IMR-90 (cell line): ENCODE measurements at regions not wholly inside any gene's neighbourhood (a gene's known extent, or its start where the extent isn't known, plus 50 kb on each side); places are given as distances from the start of the nearest gene placed in this dataset.

Source experiments
- ATAC-seq: fragments of 200-7000 bp; cut with Tn5 transposase; 2 replicates; pipeline ENCODE4 v1.9.1; 2020; ENCODE audit warnings: low read depth, mild to moderate bottlenecking, moderate library complexity
- BruUV-seq: library from RNA; stranded (reverse); fragments of 400-500 nt; replicated peaks from 2 replicates; lab custom pipeline; 2021; lab: Mats Ljungman, UMichigan
- CTCF ChIA-PET: fragments of 300-600 bp; formaldehyde crosslinking; extraction: SDS; loops from one replicate; lab custom pipeline; 2021; ENCODE audit warnings: antibody characterized with exemption; lab: Yijun Ruan, JAX
- POLR2A ChIA-PET: fragments of 300-600 bp; sonication (Branson Sonifier 250); formaldehyde crosslinking; loops from one replicate; lab custom pipeline; 2022; ENCODE audit warnings: antibody characterized with exemption; ENCODE audit not compliant: unreplicated experiment; lab: Charles Lee
- DNase-seq: peaks from one replicate; pipeline ENCODE4 v3.0.0; 2013
- H2AFZ ChIP-seq: replicated peaks from 2 replicates; pipeline ENCODE3; 2013; ENCODE audit warnings: low read length, mild to moderate bottlenecking; ENCODE audit not compliant: poor library complexity
- H2AK5ac ChIP-seq: 2 replicates; pipeline ENCODE4 v1.6.1; 2013; ENCODE audit warnings: low read depth, low read length, inconsistent platforms
- H2AK9ac ChIP-seq: replicated peaks from 2 replicates; pipeline ENCODE3; 2013; ENCODE audit warnings: mild to moderate bottlenecking, low read depth, low read length, moderate library complexity; ENCODE audit not compliant: poor library complexity
- H2BK120ac ChIP-seq: 2 replicates; pipeline ENCODE4 v1.6.1; 2013; ENCODE audit warnings: low read depth, low read length, inconsistent platforms
- H2BK15ac ChIP-seq: 3 replicates; pipeline ENCODE4 v1.6.1; 2013; ENCODE audit warnings: low read depth, low read length, inconsistent platforms
- H2BK20ac ChIP-seq: 2 replicates; pipeline ENCODE4 v1.6.1; 2013; ENCODE audit warnings: low read depth, mild to moderate bottlenecking, inconsistent platforms, low read length, moderate library complexity
- H2BK5ac ChIP-seq: 2 replicates; pipeline ENCODE4 v1.6.1; 2013; ENCODE audit warnings: mild to moderate bottlenecking, low read depth, low read length, inconsistent platforms; ENCODE audit not compliant: poor library complexity, severe bottlenecking
- H3K14ac ChIP-seq: replicated peaks from 2 replicates; pipeline ENCODE4 v1.6.1; 2013; ENCODE audit warnings: low read depth, low read length, inconsistent platforms
- H3K18ac ChIP-seq: 2 replicates; pipeline ENCODE4 v1.6.1; 2013; ENCODE audit warnings: low read depth, low read length, control low read depth
- H3K23ac ChIP-seq: 2 replicates; pipeline ENCODE4 v1.6.1; 2013; ENCODE audit warnings: low read depth, low read length, inconsistent platforms
- H3K27ac ChIP-seq: 2 replicates; pipeline ENCODE4 v1.5.1; 2013; ENCODE audit warnings: mild to moderate bottlenecking, control low read depth, low read length; ENCODE audit not compliant: insufficient read depth
- H3K27me3 ChIP-seq: 2 replicates; pipeline ENCODE4 v1.6.1; 2013; ENCODE audit warnings: low read length; ENCODE audit not compliant: control insufficient read depth, insufficient read depth
- H3K36me3 ChIP-seq: 2 replicates; pipeline ENCODE4 v1.6.1; 2013; ENCODE audit warnings: low read length, mixed read lengths; ENCODE audit not compliant: control insufficient read depth, insufficient read depth
- H3K4ac ChIP-seq: 2 replicates; pipeline ENCODE4 v1.6.1; 2013; ENCODE audit warnings: low read depth, low read length, inconsistent platforms
- H3K4me1 ChIP-seq: 2 replicates; pipeline ENCODE4 v1.6.1; 2013; ENCODE audit warnings: low read length, mixed read lengths; ENCODE audit not compliant: control insufficient read depth, insufficient read depth
- H3K4me2 ChIP-seq: 2 replicates; pipeline ENCODE4 v1.6.1; 2013; ENCODE audit warnings: low read depth, mild to moderate bottlenecking, control low read depth, low read length, moderate library complexity
- H3K4me3 ChIP-seq: 2 replicates; pipeline ENCODE4 v1.5.1; 2013; ENCODE audit warnings: low read depth, mild to moderate bottlenecking, control low read depth, low read length, moderate library complexity; ENCODE audit not compliant: insufficient read depth
- H3K56ac ChIP-seq: 2 replicates; pipeline ENCODE4 v1.6.1; 2013; ENCODE audit warnings: low read length, inconsistent platforms; ENCODE audit not compliant: insufficient read depth; ENCODE audit errors: extremely low read depth
- H3K79me1 ChIP-seq, 2 experiments: 2 replicates each; pipeline ENCODE4 v1.6.1; 2013; ENCODE audit warnings: low read length in 2 of 2, inconsistent platforms in 1 of 2, low read depth in 1 of 2
- H3K9ac ChIP-seq: 2 replicates; pipeline ENCODE4 v1.6.1; 2013; ENCODE audit warnings: low read depth, low read length, control low read depth
- H3K9me1 ChIP-seq: 2 replicates; pipeline ENCODE4 v1.6.1; 2013; ENCODE audit warnings: low read length, inconsistent platforms; ENCODE audit not compliant: insufficient read depth
- H3K9me3 ChIP-seq: 2 replicates; pipeline ENCODE4 v1.6.1; 2013; ENCODE audit warnings: low read length; ENCODE audit not compliant: control insufficient read depth, insufficient read depth
- H4K20me1 ChIP-seq: 2 replicates; pipeline ENCODE4 v1.6.1; 2013; ENCODE audit warnings: low read length, inconsistent platforms; ENCODE audit not compliant: insufficient read depth
- H4K5ac ChIP-seq: 2 replicates; pipeline ENCODE4 v1.6.1; 2013; ENCODE audit warnings: mild to moderate bottlenecking, low read depth, low read length, control low read depth
- H4K8ac ChIP-seq, 2 experiments: 2 replicates each; pipeline ENCODE4 v1.6.1; 2013; ENCODE audit warnings: low read depth in 2 of 2, low read length in 2 of 2, control low read depth in 1 of 2, inconsistent platforms in 1 of 2
- H4K91ac ChIP-seq: 2 replicates; pipeline ENCODE4 v1.6.1; 2013; ENCODE audit warnings: low read depth, low read length, inconsistent platforms; ENCODE audit not compliant: insufficient read depth
- SMC3 ChIP-seq: fragments of 150-350 bp; IDR thresholded peaks from 2 replicates; pipeline ENCODE4 v1.6.1; 2016; ENCODE audit warnings: low read depth, mild to moderate bottlenecking, antibody characterized with exemption, low read length, moderate library complexity
- WGBS, 2 experiments: methylation state at CpG; one replicate each; pipeline versions ENCODE4 v1.1.5 to v1.1.7; 2013; ENCODE audit warnings: missing lambda C conversion rate in 2 of 2; ENCODE audit not compliant: insufficient read length in 1 of 2; ENCODE audit errors: extremely low coverage in 2 of 2; 5-methylcytosine and 5-hydroxymethylcytosine counted together
- dilution Hi-C: fragments of 300-500 bp; cut with HindIII; formaldehyde crosslinking; loops from one replicate; pipeline ENCODE4 v1.14.3; 2018; ENCODE audit warnings: low sequenced_read_pairs; ENCODE audit not compliant: unreplicated experiment
- in situ Hi-C: fragments of 300-500 bp; cut with MboI; formaldehyde crosslinking; loops from 3 replicates; pipeline ENCODE4 v1.14.3; 2019; ENCODE audit warnings: low sequenced_read_pairs, inconsistent platforms, mixed read lengths
- intact Hi-C: fragments of 100-400 bp; cut with micrococcal nuclease; formaldehyde crosslinking; loops from 2 replicates; pipeline ENCODE4 v1.10.0; 2022
- TF ChIP-seq, protein P1 (sequence below): conservative IDR thresholded peaks from 2 replicates; pipeline ENCODE4 v1.5.1; 2012; ENCODE audit warnings: mild to moderate bottlenecking, low read depth, low read length, improper control_type of control experiment

GRCh38 chr3:124620600-124621063 lies 109.6 kb upstream of the UMPS start:
- Histone ChIP-seq H2BK5ac (no peak overlapping the region), H3K9me3 (no peaks in the 10 kb centered on the region), H3K79me1 (no peaks in the 10 kb centered on the region), H2AFZ (peak overlapping the region; percentile 47), H4K20me1 (no peaks in the 10 kb centered on the region), H3K27ac (no peak overlapping the region), H3K14ac (no peak overlapping the region), H3K4me3 (no peak overlapping the region), H2AK5ac (no peak overlapping the region), H2BK20ac (no peak overlapping the region), H3K36me3 (no peaks in the 10 kb centered on the region), H3K4ac (no peak overlapping the region), H3K9ac (no peak overlapping the region), H3K4me2 (no peak overlapping the region), H4K5ac (no peak overlapping the region), H3K56ac (no peak overlapping the region), H4K8ac (no peak overlapping the region), H3K9me1 (no peaks in the 10 kb centered on the region), H3K4me1 (no peaks in the 10 kb centered on the region), H2BK120ac (no peak overlapping the region), H3K23ac (no peak overlapping the region), H2BK15ac (no peak overlapping the region), H3K18ac (no peak overlapping the region), H2AK9ac (no peak overlapping the region), H3K27me3 (peaks cover 5% of the 10 kb centered on the region; the same call in 1 of the 2 replicates), H4K91ac (no peak overlapping the region)
- no peak for TF ChIP-seq SMC3
- TF ChIP-seq, protein P1, sequence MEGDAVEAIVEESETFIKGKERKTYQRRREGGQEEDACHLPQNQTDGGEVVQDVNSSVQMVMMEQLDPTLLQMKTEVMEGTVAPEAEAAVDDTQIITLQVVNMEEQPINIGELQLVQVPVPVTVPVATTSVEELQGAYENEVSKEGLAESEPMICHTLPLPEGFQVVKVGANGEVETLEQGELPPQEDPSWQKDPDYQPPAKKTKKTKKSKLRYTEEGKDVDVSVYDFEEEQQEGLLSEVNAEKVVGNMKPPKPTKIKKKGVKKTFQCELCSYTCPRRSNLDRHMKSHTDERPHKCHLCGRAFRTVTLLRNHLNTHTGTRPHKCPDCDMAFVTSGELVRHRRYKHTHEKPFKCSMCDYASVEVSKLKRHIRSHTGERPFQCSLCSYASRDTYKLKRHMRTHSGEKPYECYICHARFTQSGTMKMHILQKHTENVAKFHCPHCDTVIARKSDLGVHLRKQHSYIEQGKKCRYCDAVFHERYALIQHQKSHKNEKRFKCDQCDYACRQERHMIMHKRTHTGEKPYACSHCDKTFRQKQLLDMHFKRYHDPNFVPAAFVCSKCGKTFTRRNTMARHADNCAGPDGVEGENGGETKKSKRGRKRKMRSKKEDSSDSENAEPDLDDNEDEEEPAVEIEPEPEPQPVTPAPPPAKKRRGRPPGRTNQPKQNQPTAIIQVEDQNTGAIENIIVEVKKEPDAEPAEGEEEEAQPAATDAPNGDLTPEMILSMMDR, result 0 out of 2 replicates have a peak, but pooled peaks have one; percentile 15
- dilution Hi-C loops, result no loop called here
- no TSS peak for BruUV-seq
- ChIA-PET CTCF (interaction anchor here (0.5 kb wide), 1 partner anchor 316 kb away, joined by 4 read pairs; no protein-coding TSS in a partner anchor), POLR2A (no interaction called here)
- intact Hi-C loops, result no loop called here
- in situ Hi-C loops, result no loop called here
- ATAC-seq, result peak; percentile 93
- DNase-seq, result peak; percentile 26
- no CpG with 5 or more reads among the region's 6 CpGs for WGBS, 2 experiments
